A673 (cell line): ENCODE measurements at regions not wholly inside any gene's neighbourhood (a gene's known extent, or its start where the extent isn't known, plus 50 kb on each side); places are given as distances from the start of the nearest gene placed in this dataset.

Source experiments
- BruUV-seq: library from RNA; stranded (reverse); fragments of 400-500 nt; replicated peaks from 2 replicates; lab custom pipeline; 2021; lab: Mats Ljungman, UMichigan
- CTCF ChIA-PET: fragments of 300-600 bp; sonication (Branson Sonifier 250); formaldehyde crosslinking; loops from one replicate; lab custom pipeline; 2022; ENCODE audit warnings: antibody characterized with exemption; lab: Charles Lee
- POLR2A ChIA-PET: fragments of 300-600 bp; sonication (Branson Sonifier 250); formaldehyde crosslinking; loops from one replicate; lab custom pipeline; 2022; ENCODE audit warnings: antibody characterized with exemption; ENCODE audit not compliant: low non-redundant PET; lab: Charles Lee
- DNase-seq: peaks from one replicate; pipeline ENCODE4 v3.0.0-alpha.2; 2015; ENCODE audit warnings: low spot score
- H3K27ac ChIP-seq: fragments of 200-600 bp; sonication (generic); 2 replicates; pipeline ENCODE4 v1.5.1; 2016; ENCODE audit warnings: mixed run types, low read depth, mild to moderate bottlenecking, mixed read lengths, antibody characterized with exemption, low read length; ENCODE audit not compliant: poor library complexity, severe bottlenecking
- H3K27me3 ChIP-seq: fragments of 200-600 bp; sonication (generic); replicated peaks from 2 replicates; pipeline ENCODE4 v1.6.1; 2017; ENCODE audit warnings: mixed run types, low read depth, mild to moderate bottlenecking, mixed read lengths, antibody characterized with exemption, low read length; ENCODE audit not compliant: insufficient read depth, poor library complexity
- H3K36me3 ChIP-seq: fragments of 200-600 bp; sonication (generic); 2 replicates; pipeline ENCODE4 v1.6.1; 2016; ENCODE audit warnings: mixed run types, mild to moderate bottlenecking, mixed read lengths, antibody characterized with exemption, low read length; ENCODE audit not compliant: insufficient read depth, poor library complexity, severe bottlenecking
- H3K4me1 ChIP-seq: fragments of 200-600 bp; sonication (generic); 2 replicates; pipeline ENCODE4 v1.6.1; 2017; ENCODE audit warnings: mixed run types, mild to moderate bottlenecking, mixed read lengths, antibody characterized with exemption, low read length; ENCODE audit not compliant: insufficient read depth, poor library complexity, severe bottlenecking
- H3K4me3 ChIP-seq: fragments of 200-600 bp; sonication (generic); 2 replicates; pipeline ENCODE4 v1.5.1; 2016; ENCODE audit warnings: low read depth, mixed run types, mild to moderate bottlenecking, mixed read lengths, low read length; ENCODE audit not compliant: poor library complexity, severe bottlenecking
- H3K9me3 ChIP-seq: fragments of 200-600 bp; sonication (generic); 2 replicates; pipeline ENCODE4 v1.6.1; 2016; ENCODE audit warnings: mixed run types, low read depth, mild to moderate bottlenecking, mixed read lengths, antibody characterized with exemption, low read length; ENCODE audit not compliant: poor library complexity, severe bottlenecking
- CTCF ChIP-seq: fragments of 300-800, 200-600 bp; sonication (generic); conservative IDR thresholded peaks from 2 replicates; pipeline ENCODE4 v1.5.1; 2017; ENCODE audit warnings: low read depth, mild to moderate bottlenecking, antibody characterized with exemption, low read length, moderate library complexity, mixed read lengths
- EZH2 ChIP-seq: fragments of 200-600 bp; sonication (generic); IDR thresholded peaks from 2 replicates; pipeline ENCODE4 v1.6.1; 2017; ENCODE audit warnings: borderline replicate concordance, low read depth, mild to moderate bottlenecking, mixed read lengths, antibody characterized with exemption, low read length; ENCODE audit not compliant: poor library complexity, severe bottlenecking
- intact Hi-C: fragments of 100-400 bp; cut with micrococcal nuclease; formaldehyde crosslinking; loops from one replicate; pipeline ENCODE4 v1.10.0; 2022; ENCODE audit not compliant: unreplicated experiment

DNA sequence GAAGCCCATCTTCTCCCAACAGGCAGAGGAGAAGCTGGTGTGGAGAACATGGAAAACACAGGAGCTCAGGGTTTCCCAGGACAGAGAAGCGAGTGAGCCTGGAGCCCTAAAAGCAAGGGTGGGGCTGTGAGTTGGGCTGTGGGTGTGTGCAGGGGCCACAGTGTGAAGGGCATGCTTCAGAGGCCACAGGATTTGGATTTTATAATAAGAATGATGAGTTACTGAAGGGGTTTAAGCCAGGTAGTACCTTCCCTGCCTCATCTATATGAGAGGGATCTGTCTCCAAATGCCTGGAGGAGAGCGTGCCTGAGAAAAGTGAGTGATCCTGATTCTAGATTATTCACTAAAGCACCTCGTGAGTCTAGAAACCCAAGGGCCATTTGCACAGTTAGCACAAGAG lies 106.8 kb downstream of the VPREB1 start:
- Histone ChIP-seq H3K4me1 (no peaks in the 10 kb centered on the region), H3K27me3 (peaks cover 86% of the 10 kb centered on the region), H3K9me3 (no peaks in the 10 kb centered on the region), H3K27ac (no peak overlapping the region), H3K36me3 (no peaks in the 10 kb centered on the region), H3K4me3 (no peak overlapping the region)
- DNase-seq: no peak
- intact Hi-C loops: no loop called here
- BruUV-seq: no TSS peak
- ChIA-PET CTCF (no interaction called here), POLR2A (no interaction called here)
- TF ChIP-seq CTCF (no peak), EZH2 (no peak)

- intact Hi-C loops: no loop called here
- Histone ChIP-seq H3K36me3 (no peaks in the 10 kb centered on the region), H3K27me3 (peaks cover 83% of the 10 kb centered on the region), H3K4me1 (no peaks in the 10 kb centered on the region), H3K4me3 (no peak overlapping the region), H3K9me3 (no peaks in the 10 kb centered on the region), H3K27ac (no peak overlapping the region)
- TF ChIP-seq EZH2 (no peak), CTCF (no peak)
- no TSS peak for BruUV-seq
- CTCF ChIA-PET: interaction anchor here (0.9 kb wide), 1 partner anchor 23 kb away, joined by 4 read pairs; no protein-coding TSS in a partner anchor
- no peak for DNase-seq
- POLR2A ChIA-PET: no interaction called here
Measured at GRCh38 chr22:22352371-22352999, 107.9 kb downstream of the VPREB1 start.

GRCh38 chr22:22355096-22355834 lies 110.7 kb downstream of the VPREB1 start:
- POLR2A ChIA-PET: no interaction called here
- Histone ChIP-seq H3K9me3 (no peaks in the 10 kb centered on the region), H3K36me3 (no peaks in the 10 kb centered on the region), H3K4me1 (no peaks in the 10 kb centered on the region), H3K4me3 (no peak overlapping the region), H3K27ac (no peak overlapping the region), H3K27me3 (peaks cover 59% of the 10 kb centered on the region)
- intact Hi-C loops: no loop called here
- DNase-seq: no peak
- TF ChIP-seq EZH2 (no peak), CTCF (no peak)
- CTCF ChIA-PET: interaction anchor here (0.5 to 0.6 kb wide), 3 partner anchors 198 to 598 kb away, joined by 3 read pairs; no protein-coding TSS in a partner anchor
- no TSS peak for BruUV-seq
